ENCODE measurements at regions not wholly inside any gene's neighbourhood (a gene's known extent, or its start where the extent isn't known, plus 50 kb on each side); places are given as distances from the start of the nearest gene placed in this dataset.

DNA sequence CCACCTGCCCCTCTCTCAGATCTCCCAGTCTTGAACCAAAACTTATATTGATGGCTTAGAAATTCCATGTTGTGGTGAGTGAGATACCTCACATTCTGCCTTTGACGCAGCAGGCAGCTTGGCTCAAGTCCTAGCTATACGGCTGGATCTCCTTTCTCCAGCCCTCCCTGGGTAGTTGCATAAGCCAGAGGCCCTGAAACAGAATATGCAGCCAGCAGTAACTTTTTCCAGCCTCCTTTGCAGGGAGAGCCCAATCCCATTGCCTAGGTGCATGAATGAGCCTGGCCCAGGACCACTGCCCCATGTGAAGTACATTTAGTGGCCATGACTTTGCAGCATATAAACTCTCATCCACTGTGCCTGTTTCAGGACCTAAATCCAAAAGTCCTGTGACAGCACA is 202.2 kb upstream of the CDYL start:
- no TSS peak for BruUV-seq (replicated peaks)
- intact Hi-C loops (cut with micrococcal nuclease): no loop called here
- H3K4me1 ChIP-seq (ENCODE audit: insufficient read depth, low read length): 0 out of 2 replicates have a peak, but pooled peaks cover 5% of the 10 kb centered on the region
- ChIA-PET CTCF (no interaction called here), POLR2A (ENCODE audit: unreplicated experiment) (no interaction called here)
- H3K9me2 ChIP-seq (replicated peaks; ENCODE audit: low read length): no peaks in the 10 kb centered on the region
- H3K27ac ChIP-seq (ENCODE audit: low read length): no peak overlapping the region
- no peaks in the 10 kb centered on the region for H3K27me3 ChIP-seq (ENCODE audit: low read length)
- TF ChIP-seq EZH2phosphoT487 (IDR thresholded peaks at IDR 0.05; ENCODE audit: borderline replicate concordance, low read length) (no peak), CTCF (conservative IDR thresholded peaks at IDR 0.05; ENCODE audit: low read depth, low read length) (no peak), EZH2 (IDR thresholded peaks at IDR 0.05; ENCODE audit: low read length, unreplicated experiment) (no peak)
- no peaks in the 10 kb centered on the region for H3F3A ChIP-seq (ENCODE audit: low read length, unreplicated experiment)
- no peak overlapping the region for H3K4me3 ChIP-seq (ENCODE audit: low read length)
- no peaks in the 10 kb centered on the region for H3K36me3 ChIP-seq (ENCODE audit: low read depth, low read length)
- H3K9me3 ChIP-seq (ENCODE audit: low read length): peaks cover 13% of the 10 kb centered on the region; the same call in 1 of the 2 replicates
- DNase-seq: no peak
- H2AFZ ChIP-seq (ENCODE audit: low read length): no peak overlapping the region
- H3K79me2 ChIP-seq (ENCODE audit: low read length): no peaks in the 10 kb centered on the region
- H3K4me2 ChIP-seq (ENCODE audit: low read length): no peak overlapping the region
- no peak for ATAC-seq
- no peaks in the 10 kb centered on the region for H4K20me1 ChIP-seq (ENCODE audit: low read length)
- no peak overlapping the region for H3K9ac ChIP-seq (ENCODE audit: low read length)

GRCh38 chr6:4571011-4571410 is 205.2 kb upstream of the CDYL start:
- Histone ChIP-seq H3K4me2 (ENCODE audit: low read length) (no peak overlapping the region), H2AFZ (ENCODE audit: low read length) (no peak overlapping the region), H3F3A (ENCODE audit: low read length, unreplicated experiment) (no peaks in the 10 kb centered on the region), H3K27ac (ENCODE audit: low read length) (no peak overlapping the region), H3K4me1 (ENCODE audit: insufficient read depth, low read length) (no peaks in the 10 kb centered on the region), H4K20me1 (ENCODE audit: low read length) (no peaks in the 10 kb centered on the region), H3K9me2 (replicated peaks; ENCODE audit: low read length) (no peaks in the 10 kb centered on the region), H3K9ac (ENCODE audit: low read length) (no peak overlapping the region), H3K9me3 (ENCODE audit: low read length) (peaks cover 13% of the 10 kb centered on the region; the same call in 1 of the 2 replicates), H3K27me3 (ENCODE audit: low read length) (no peaks in the 10 kb centered on the region), H3K36me3 (ENCODE audit: low read depth, low read length) (no peaks in the 10 kb centered on the region), H3K79me2 (ENCODE audit: low read length) (no peaks in the 10 kb centered on the region), H3K4me3 (ENCODE audit: low read length) (no peak overlapping the region)
- ChIA-PET CTCF (no interaction called here), POLR2A (ENCODE audit: unreplicated experiment) (no interaction called here)
- no peak for ATAC-seq
- no TSS peak for BruUV-seq (replicated peaks)
- intact Hi-C loops (cut with micrococcal nuclease): no loop called here
- DNase-seq: no peak
- TF ChIP-seq EZH2phosphoT487 (IDR thresholded peaks at IDR 0.05; ENCODE audit: borderline replicate concordance, low read length): no peak
- TF ChIP-seq CTCF (conservative IDR thresholded peaks at IDR 0.05; ENCODE audit: low read depth, low read length): no peak
- TF ChIP-seq EZH2 (IDR thresholded peaks at IDR 0.05; ENCODE audit: low read length, unreplicated experiment): no peak

GRCh38 chr6:4568138-4568537 is 208.1 kb upstream of the CDYL start:
- H3K36me3 ChIP-seq (ENCODE audit: low read depth, low read length): no peaks in the 10 kb centered on the region
- POLR2A ChIA-PET (ENCODE audit: unreplicated experiment): no interaction called here

More at GRCh38 chr6:4568138-4568537, 208.1 kb upstream of the CDYL start:
- Histone ChIP-seq H3K4me1 (ENCODE audit: insufficient read depth, low read length) (no peaks in the 10 kb centered on the region), H2AFZ (ENCODE audit: low read length) (no peak overlapping the region), H3K79me2 (ENCODE audit: low read length) (no peaks in the 10 kb centered on the region), H3K27ac (ENCODE audit: low read length) (no peak overlapping the region), H3K9me2 (replicated peaks; ENCODE audit: low read length) (no peaks in the 10 kb centered on the region), H3K4me2 (ENCODE audit: low read length) (no peak overlapping the region), H3K9me3 (ENCODE audit: low read length) (peaks cover 13% of the 10 kb centered on the region; the same call in 1 of the 2 replicates), H3K27me3 (ENCODE audit: low read length) (no peaks in the 10 kb centered on the region), H3F3A (ENCODE audit: low read length, unreplicated experiment) (no peaks in the 10 kb centered on the region), H3K9ac (ENCODE audit: low read length) (no peak overlapping the region), H3K4me3 (ENCODE audit: low read length) (no peak overlapping the region), H4K20me1 (ENCODE audit: low read length) (no peaks in the 10 kb centered on the region)
- DNase-seq (no peak), ATAC-seq (no peak)
- intact Hi-C loops (cut with micrococcal nuclease): no loop called here
- CTCF ChIA-PET: no interaction called here
- TF ChIP-seq EZH2 (IDR thresholded peaks at IDR 0.05; ENCODE audit: low read length, unreplicated experiment) (no peak), EZH2phosphoT487 (IDR thresholded peaks at IDR 0.05; ENCODE audit: borderline replicate concordance, low read length) (no peak)
- BruUV-seq (replicated peaks): no TSS peak
